ENCODE measurements at regions not wholly inside any gene's neighbourhood (a gene's known extent, or its start where the extent isn't known, plus 50 kb on each side); places are given as distances from the start of the nearest gene placed in this dataset.

DNA sequence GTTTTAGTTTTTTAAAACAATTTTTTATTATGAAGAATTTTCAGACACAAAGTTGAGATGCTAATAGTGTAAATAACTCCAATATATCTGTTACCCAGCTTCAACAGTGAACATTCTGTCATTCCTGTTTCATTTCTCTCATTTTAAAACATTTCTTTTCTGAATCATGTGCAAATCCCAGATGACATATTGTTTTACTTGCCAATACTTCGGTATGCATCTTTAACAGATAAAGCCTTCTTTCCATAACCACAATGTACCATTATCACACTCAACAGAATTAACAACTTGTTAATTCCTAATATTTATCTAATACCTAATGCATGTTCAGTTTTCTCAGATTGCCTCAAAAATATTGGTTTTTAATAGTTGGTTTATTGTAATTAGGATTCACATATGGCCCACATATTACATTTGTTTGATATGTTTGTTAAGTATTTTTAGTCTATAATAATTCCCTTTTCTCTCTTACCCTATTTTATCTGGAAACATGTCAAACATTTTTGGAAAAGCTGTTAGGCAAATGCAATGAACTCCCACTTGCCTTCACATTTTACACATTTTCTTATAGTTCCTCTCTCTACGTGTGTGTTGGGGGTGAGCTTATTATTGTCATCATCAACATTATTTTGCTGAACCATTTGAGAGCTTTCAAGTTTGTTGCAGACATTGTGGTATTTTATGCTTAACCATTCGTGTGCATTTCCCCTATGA, 58.7 kb upstream of the ANKRD55 start:
- TF ChIP-seq, protein P1, sequence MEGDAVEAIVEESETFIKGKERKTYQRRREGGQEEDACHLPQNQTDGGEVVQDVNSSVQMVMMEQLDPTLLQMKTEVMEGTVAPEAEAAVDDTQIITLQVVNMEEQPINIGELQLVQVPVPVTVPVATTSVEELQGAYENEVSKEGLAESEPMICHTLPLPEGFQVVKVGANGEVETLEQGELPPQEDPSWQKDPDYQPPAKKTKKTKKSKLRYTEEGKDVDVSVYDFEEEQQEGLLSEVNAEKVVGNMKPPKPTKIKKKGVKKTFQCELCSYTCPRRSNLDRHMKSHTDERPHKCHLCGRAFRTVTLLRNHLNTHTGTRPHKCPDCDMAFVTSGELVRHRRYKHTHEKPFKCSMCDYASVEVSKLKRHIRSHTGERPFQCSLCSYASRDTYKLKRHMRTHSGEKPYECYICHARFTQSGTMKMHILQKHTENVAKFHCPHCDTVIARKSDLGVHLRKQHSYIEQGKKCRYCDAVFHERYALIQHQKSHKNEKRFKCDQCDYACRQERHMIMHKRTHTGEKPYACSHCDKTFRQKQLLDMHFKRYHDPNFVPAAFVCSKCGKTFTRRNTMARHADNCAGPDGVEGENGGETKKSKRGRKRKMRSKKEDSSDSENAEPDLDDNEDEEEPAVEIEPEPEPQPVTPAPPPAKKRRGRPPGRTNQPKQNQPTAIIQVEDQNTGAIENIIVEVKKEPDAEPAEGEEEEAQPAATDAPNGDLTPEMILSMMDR (IDR thresholded peaks at IDR 0.05): no peak
- TF ChIP-seq ZFX (IDR thresholded peaks at IDR 0.05; ENCODE audit: borderline replicate concordance): no peak
